ENCODE measurements at regions not wholly inside any gene's neighbourhood (a gene's known extent, or its start where the extent isn't known, plus 50 kb on each side); places are given as distances from the start of the nearest gene placed in this dataset.

DNA sequence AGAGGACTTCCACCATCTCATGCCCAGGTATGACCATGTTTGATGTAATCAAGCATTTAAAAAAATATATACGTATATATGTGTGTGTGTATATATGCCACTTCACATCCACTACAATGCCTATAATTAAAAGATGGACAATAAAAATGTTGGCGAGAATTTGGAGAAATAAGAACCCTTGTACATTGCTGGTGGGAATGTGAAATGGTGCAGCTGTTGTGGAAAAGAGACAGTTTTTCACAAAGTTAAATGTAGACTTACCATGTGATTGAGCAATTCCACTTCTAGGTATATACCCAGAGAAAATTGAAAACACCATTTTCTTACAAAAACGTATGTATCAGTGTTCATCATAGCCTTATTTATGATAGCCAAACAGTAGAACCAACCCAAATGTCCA lies 229.2 kb upstream of the WWC1 start:
- H3K79me2 ChIP-seq (ENCODE audit: control insufficient read depth, insufficient read depth, low read length), result no peaks in the 10 kb centered on the region
- ChIA-PET POLR2A (no interaction called here), CTCF (no interaction called here)
- TF ChIP-seq FOS (IDR thresholded peaks at IDR 0.05; ENCODE audit: borderline replicate concordance, insufficient read depth, low read length), result no peak
- intact Hi-C loops (cut with micrococcal nuclease) (no loop called here), dilution Hi-C loops (cut with MboI; ENCODE audit: extremely low pct_ligation_motif_present, low sequenced_read_pairs) (no loop called here)
- no peak for DNase-seq (ENCODE audit: low read depth, low spot score)
- H4K20me1 ChIP-seq (replicated peaks; ENCODE audit: control insufficient read depth, extremely low read depth, insufficient read depth, low read length), result no peaks in the 10 kb centered on the region
- no peak overlapping the region for H2AFZ ChIP-seq (ENCODE audit: low read depth, low read length)
- no peaks in the 10 kb centered on the region for H3K27me3 ChIP-seq (ENCODE audit: control insufficient read depth in 2 of 2, insufficient read depth in 2 of 2, low read length in 2 of 2)
- H3K4me1 ChIP-seq (ENCODE audit: control insufficient read depth, extremely low read depth, insufficient read depth, low read length), result no peaks in the 10 kb centered on the region
- no peak overlapping the region for H3K4me3 ChIP-seq (replicated peaks in 1 of 3; ENCODE audit: insufficient read depth in 1 of 3, low read depth in 1 of 3, low read length in 3 of 3)
- H3K9me1 ChIP-seq (replicated peaks; ENCODE audit: control insufficient read depth, extremely low read depth, insufficient read depth, low read length), result no peaks in the 10 kb centered on the region
- no peak overlapping the region for H3K4me2 ChIP-seq (ENCODE audit: insufficient read depth, low read length)
- H3K27ac ChIP-seq (ENCODE audit: insufficient read depth, low read depth, low read length), result no peak overlapping the region
- no peak for FAIRE-seq
- no TSS peak for BruUV-seq (replicated peaks)
- no peaks in the 10 kb centered on the region for H3K36me3 ChIP-seq (ENCODE audit: control insufficient read depth in 2 of 2, extremely low read depth in 1 of 2, insufficient read depth in 2 of 2, low read length in 2 of 2)
- H3K9me3 ChIP-seq (replicated peaks; ENCODE audit: control insufficient read depth, insufficient read depth, low read length), result peaks cover under 1% of the 10 kb centered on the region
- H3K9ac ChIP-seq (replicated peaks; ENCODE audit: extremely low read depth, insufficient read depth, low read length), result no peak overlapping the region

GRCh38 chr5:168064457-168064856 lies 227.0 kb upstream of the WWC1 start:
- intact Hi-C loops (cut with micrococcal nuclease) (no loop called here), dilution Hi-C loops (cut with MboI; ENCODE audit: extremely low pct_ligation_motif_present, low sequenced_read_pairs) (no loop called here)
- TF ChIP-seq, protein P1, sequence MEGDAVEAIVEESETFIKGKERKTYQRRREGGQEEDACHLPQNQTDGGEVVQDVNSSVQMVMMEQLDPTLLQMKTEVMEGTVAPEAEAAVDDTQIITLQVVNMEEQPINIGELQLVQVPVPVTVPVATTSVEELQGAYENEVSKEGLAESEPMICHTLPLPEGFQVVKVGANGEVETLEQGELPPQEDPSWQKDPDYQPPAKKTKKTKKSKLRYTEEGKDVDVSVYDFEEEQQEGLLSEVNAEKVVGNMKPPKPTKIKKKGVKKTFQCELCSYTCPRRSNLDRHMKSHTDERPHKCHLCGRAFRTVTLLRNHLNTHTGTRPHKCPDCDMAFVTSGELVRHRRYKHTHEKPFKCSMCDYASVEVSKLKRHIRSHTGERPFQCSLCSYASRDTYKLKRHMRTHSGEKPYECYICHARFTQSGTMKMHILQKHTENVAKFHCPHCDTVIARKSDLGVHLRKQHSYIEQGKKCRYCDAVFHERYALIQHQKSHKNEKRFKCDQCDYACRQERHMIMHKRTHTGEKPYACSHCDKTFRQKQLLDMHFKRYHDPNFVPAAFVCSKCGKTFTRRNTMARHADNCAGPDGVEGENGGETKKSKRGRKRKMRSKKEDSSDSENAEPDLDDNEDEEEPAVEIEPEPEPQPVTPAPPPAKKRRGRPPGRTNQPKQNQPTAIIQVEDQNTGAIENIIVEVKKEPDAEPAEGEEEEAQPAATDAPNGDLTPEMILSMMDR (IDR thresholded peaks at IDR 0.05; ENCODE audit: extremely low read depth in 1 of 2, insufficient read depth in 1 of 2, low read depth in 1 of 2, low read length in 2 of 2), result no peak
- TF ChIP-seq FOS (IDR thresholded peaks at IDR 0.05; ENCODE audit: borderline replicate concordance, insufficient read depth, low read length), result no peak
- no peak for TF ChIP-seq POLR2A (IDR thresholded peaks at IDR 0.05; ENCODE audit: low read depth, low read length)
- no peak for TF ChIP-seq JUN (IDR thresholded peaks at IDR 0.05; ENCODE audit: borderline replicate concordance, insufficient read depth, insufficient read length, low read depth)
- TF ChIP-seq EZH2 (IDR thresholded peaks at IDR 0.05; ENCODE audit: borderline replicate concordance, low read depth, low read length, severe bottlenecking), result no peak
- TF ChIP-seq POLR2AphosphoS5 (IDR thresholded peaks at IDR 0.05; ENCODE audit: insufficient read depth, low read depth, low read length), result no peak
- no peak for TF ChIP-seq GATA2 (IDR thresholded peaks at IDR 0.05; ENCODE audit: insufficient read depth, insufficient read length, low read depth, low read length)
- TF ChIP-seq MYC (IDR thresholded peaks at IDR 0.05; ENCODE audit: low read depth, low read length), result no peak
- no peak for TF ChIP-seq MAX (IDR thresholded peaks at IDR 0.05; ENCODE audit: insufficient read depth, insufficient read length)
- POLR2A ChIA-PET, result no interaction called here
- CTCF ChIA-PET, result no interaction called here
- H3K9me3 ChIP-seq (replicated peaks; ENCODE audit: control insufficient read depth, insufficient read depth, low read length), result no peaks in the 10 kb centered on the region
- no peaks in the 10 kb centered on the region for H3K9me1 ChIP-seq (replicated peaks; ENCODE audit: control insufficient read depth, extremely low read depth, insufficient read depth, low read length)
- H3K27ac ChIP-seq (ENCODE audit: insufficient read depth, low read depth, low read length), result no peak overlapping the region
- FAIRE-seq (no peak), DNase-seq (ENCODE audit: low read depth, low spot score) (no peak)
- no peaks in the 10 kb centered on the region for H3K4me1 ChIP-seq (ENCODE audit: control insufficient read depth, extremely low read depth, insufficient read depth, low read length)
- BruUV-seq (replicated peaks), result no TSS peak
- no peak overlapping the region for H3K4me2 ChIP-seq (ENCODE audit: insufficient read depth, low read length)
- no peak overlapping the region for H2AFZ ChIP-seq (ENCODE audit: low read depth, low read length)
- no peaks in the 10 kb centered on the region for H3K36me3 ChIP-seq (ENCODE audit: control insufficient read depth in 2 of 2, extremely low read depth in 1 of 2, insufficient read depth in 2 of 2, low read length in 2 of 2)
- H4K20me1 ChIP-seq (replicated peaks; ENCODE audit: control insufficient read depth, extremely low read depth, insufficient read depth, low read length), result no peaks in the 10 kb centered on the region
- no peak overlapping the region for H3K4me3 ChIP-seq (replicated peaks in 1 of 3; ENCODE audit: insufficient read depth in 1 of 3, low read depth in 1 of 3, low read length in 3 of 3)
- H3K9ac ChIP-seq (replicated peaks; ENCODE audit: extremely low read depth, insufficient read depth, low read length), result no peak overlapping the region
- no peaks in the 10 kb centered on the region for H3K27me3 ChIP-seq (ENCODE audit: control insufficient read depth in 2 of 2, insufficient read depth in 2 of 2, low read length in 2 of 2)
- no peaks in the 10 kb centered on the region for H3K79me2 ChIP-seq (ENCODE audit: control insufficient read depth, insufficient read depth, low read length)

Measured in endothelial cell of umbilical vein (primary cell).